ENCODE measurements at regions not wholly inside any gene's neighbourhood (a gene's known extent, or its start where the extent isn't known, plus 50 kb on each side); places are given as distances from the start of the nearest gene placed in this dataset.

DNA sequence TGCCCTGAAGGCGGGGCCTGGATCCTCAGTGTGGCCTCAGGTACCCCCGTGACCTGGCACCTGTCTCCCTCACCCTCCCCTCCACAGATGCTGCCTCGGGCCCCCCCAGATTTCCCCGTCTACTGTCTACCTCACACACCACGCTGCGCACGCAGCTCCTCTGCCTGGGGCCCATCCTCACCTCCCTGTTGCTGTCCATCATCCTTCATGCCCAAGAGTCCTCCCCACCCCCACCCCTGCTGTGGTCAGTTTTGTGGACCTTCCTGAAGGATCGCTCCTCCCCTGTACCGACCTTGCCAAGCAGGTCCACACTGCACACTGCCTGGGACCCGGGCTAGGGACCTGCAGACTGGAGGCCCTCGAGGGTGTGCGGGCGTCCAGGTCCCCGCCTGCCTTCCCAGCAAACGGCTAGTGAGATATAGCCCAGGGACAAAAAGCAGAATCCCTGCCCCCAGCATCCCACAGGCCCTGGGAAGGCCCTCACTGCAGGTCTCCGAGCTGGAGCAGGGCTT lies 197.4 kb upstream of the DIO3 start:
- TF ChIP-seq, protein P1, sequence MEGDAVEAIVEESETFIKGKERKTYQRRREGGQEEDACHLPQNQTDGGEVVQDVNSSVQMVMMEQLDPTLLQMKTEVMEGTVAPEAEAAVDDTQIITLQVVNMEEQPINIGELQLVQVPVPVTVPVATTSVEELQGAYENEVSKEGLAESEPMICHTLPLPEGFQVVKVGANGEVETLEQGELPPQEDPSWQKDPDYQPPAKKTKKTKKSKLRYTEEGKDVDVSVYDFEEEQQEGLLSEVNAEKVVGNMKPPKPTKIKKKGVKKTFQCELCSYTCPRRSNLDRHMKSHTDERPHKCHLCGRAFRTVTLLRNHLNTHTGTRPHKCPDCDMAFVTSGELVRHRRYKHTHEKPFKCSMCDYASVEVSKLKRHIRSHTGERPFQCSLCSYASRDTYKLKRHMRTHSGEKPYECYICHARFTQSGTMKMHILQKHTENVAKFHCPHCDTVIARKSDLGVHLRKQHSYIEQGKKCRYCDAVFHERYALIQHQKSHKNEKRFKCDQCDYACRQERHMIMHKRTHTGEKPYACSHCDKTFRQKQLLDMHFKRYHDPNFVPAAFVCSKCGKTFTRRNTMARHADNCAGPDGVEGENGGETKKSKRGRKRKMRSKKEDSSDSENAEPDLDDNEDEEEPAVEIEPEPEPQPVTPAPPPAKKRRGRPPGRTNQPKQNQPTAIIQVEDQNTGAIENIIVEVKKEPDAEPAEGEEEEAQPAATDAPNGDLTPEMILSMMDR (conservative IDR thresholded peaks at IDR 0.05; ENCODE audit: low read depth, low read length): no peak
- H3K4me3 ChIP-seq (ENCODE audit: low read depth, low read length): no peak overlapping the region
- no peak for DNase-seq (ENCODE audit: low read depth)

DNA sequence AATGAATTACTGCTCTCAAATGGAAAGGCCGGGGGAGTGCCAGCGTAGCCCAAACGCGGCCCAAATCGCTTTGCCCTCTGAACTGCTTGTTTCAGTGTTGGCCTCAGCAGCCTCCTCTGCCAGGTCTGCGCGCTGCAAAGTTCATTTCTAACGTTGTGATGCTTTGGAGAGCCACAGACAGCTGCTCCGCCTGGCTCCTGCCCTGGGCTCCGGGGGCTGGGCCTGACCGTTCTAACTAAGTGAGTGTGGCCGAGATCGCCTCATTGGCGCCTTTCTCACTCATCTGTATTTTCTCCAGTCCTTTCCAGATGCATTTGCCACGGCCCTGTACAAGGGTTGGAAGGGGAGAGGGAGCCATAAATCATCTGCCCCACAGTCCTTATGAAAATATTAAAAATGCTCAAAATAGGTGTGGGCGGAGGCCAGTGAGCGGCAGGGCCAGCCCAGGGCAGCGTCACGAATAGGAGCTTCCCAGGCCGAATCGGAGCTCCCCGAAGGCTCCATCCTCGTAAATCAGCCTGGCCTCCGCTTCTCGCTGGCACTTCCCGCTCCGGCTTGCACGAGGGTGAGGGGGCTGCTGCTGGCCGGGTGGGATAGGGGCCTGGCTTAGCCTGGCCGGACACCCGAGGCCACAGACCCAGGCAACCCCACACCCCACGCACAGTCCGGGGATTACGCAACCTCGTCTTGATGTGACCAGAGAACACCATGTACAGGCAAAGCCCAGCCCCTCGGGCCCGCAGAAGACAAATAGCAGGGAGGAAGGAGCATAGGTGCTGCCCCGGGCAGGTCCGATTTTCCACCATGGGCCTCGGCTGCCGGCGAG lies 196.6 kb upstream of the DIO3 start:
- H3K4me3 ChIP-seq (ENCODE audit: low read depth, low read length): no peak overlapping the region
- DNase-seq (ENCODE audit: low read depth): no peak
- TF ChIP-seq, protein P1 (conservative IDR thresholded peaks at IDR 0.05; ENCODE audit: low read depth, low read length): no peak

DNA sequence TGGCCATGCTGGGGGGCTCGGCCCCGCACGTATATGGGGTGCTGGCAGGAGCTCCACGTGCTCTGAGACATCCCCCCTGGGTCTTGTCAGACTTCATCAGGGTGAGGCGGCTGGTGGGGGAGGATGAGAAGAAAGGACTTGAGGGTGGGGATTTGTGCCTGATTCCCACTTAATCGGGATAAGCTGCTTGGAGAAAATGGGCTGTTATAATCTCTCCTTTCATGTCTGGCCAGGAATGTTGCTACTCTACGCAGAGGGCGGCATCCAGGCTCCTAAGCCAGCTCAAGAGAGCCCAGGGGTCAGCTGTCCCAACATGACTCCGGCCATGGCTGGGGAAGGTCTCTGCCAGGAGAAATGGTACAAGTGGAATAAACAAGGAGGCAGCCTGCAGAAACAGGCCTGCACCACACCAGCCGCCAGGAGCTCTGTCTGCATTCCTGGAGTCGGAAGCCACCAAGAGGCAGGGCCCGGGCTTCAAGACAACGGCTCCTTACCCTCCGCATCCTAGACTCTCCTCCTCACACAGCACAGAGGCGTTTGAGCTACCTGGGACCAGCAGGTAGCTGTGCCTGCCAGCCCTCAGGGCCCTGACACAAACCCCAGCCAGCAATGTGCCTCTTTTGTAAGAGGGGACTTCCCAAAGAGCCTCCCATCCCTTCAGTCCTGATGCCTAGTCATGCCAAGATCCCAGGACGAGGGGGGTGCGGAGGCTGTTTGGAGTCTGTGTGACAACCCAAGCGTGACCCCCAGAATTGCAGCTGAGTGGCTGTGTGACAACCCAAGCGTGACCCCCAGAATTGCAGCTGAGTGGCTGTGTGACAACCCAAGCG lies 195.8 kb upstream of the DIO3 start:
- H3K4me3 ChIP-seq (ENCODE audit: low read depth, low read length): no peak overlapping the region
- no peak for DNase-seq (ENCODE audit: low read depth)
- TF ChIP-seq, protein P1 (conservative IDR thresholded peaks at IDR 0.05; ENCODE audit: low read depth, low read length): no peak

- no peak overlapping the region for H3K4me3 ChIP-seq (ENCODE audit: low read depth, low read length)
- no peak for DNase-seq (ENCODE audit: low read depth)
- TF ChIP-seq, protein P1 (conservative IDR thresholded peaks at IDR 0.05; ENCODE audit: low read depth, low read length): no peak
Measured at GRCh38 chr14:101367421-101368261, 193.7 kb upstream of the DIO3 start.

DNA sequence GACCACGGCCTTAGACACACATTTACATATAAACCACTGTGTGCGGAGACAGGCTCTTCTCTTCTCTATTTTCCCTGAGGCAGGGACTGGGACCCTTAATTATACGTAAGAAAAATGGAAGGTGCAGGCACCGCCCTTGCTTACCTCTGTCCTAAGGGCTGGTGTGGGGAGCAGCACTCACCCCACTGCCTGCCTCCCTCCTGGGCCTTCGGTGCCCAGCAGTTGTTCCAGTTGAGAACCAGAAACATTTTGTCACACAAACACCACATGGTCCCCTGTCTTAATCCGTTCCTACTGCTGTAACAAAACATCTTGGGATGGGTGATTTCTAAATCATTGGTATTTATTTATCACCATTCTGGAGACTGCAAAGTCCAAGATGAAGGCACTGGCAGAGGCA lies 192.7 kb upstream of the DIO3 start:
- TF ChIP-seq, protein P1 (conservative IDR thresholded peaks at IDR 0.05; ENCODE audit: low read depth, low read length): no peak
- no peak overlapping the region for H3K4me3 ChIP-seq (ENCODE audit: low read depth, low read length)
- no peak for DNase-seq (ENCODE audit: low read depth)

GRCh38 chr14:101369194-101369915 lies 191.9 kb upstream of the DIO3 start:
- H3K4me3 ChIP-seq (ENCODE audit: low read depth, low read length): no peak overlapping the region
- TF ChIP-seq, protein P1 (conservative IDR thresholded peaks at IDR 0.05; ENCODE audit: low read depth, low read length): no peak

More at GRCh38 chr14:101369194-101369915, 191.9 kb upstream of the DIO3 start:
- no peak for DNase-seq (ENCODE audit: low read depth)

All from choroid plexus epithelial cell (primary cell).